22Rv1 (cell line): ENCODE measurements at regions not wholly inside any gene's neighbourhood (a gene's known extent, or its start where the extent isn't known, plus 50 kb on each side); places are given as distances from the start of the nearest gene placed in this dataset.

Source experiments
- CTCF ChIP-seq: fragments of 450-650 bp; IDR thresholded peaks from 2 replicates; pipeline ENCODE4 v1.5.1; 2017; ENCODE audit warnings: mild to moderate bottlenecking
- ZFX ChIP-seq: fragments of 450-650 bp; IDR thresholded peaks from 2 replicates; pipeline ENCODE4 v1.6.1; 2017; ENCODE audit warnings: antibody characterized with exemption, borderline replicate concordance

DNA sequence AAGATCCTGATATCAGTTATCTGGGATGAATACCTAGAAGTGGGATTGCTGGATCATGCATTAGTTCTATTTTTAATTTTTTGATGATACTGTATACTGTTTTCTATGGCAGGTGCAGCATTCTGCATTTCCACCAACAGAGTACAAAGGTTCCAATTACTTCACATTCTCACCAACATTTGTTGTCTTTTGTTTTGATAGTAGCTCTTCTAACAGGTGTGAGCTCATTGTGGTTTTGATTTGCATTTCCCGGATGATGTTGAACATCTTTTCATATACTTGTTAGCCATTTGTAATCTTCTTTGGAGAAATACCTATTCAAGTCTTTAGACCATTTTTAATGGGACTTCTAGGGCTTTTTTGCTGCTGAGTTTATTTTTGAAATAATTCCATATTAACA lies 139.2 kb upstream of the AMOT start:
- TF ChIP-seq CTCF (no peak), ZFX (no peak)
